Loucy (cell line): ENCODE measurements at regions not wholly inside any gene's neighbourhood (a gene's known extent, or its start where the extent isn't known, plus 50 kb on each side); places are given as distances from the start of the nearest gene placed in this dataset.

Experiments
- H2AFZ ChIP-seq: fragments of 200-600 bp; sonication (generic); 2 replicates; pipeline ENCODE4 v1.6.0; 2016; ENCODE audit warnings: antibody characterized with exemption, mild to moderate bottlenecking, low read length, moderate library complexity
- H3F3A ChIP-seq: fragments of 200-600 bp; 2 replicates; pipeline ENCODE4 v1.6.0; 2016; ENCODE audit warnings: antibody characterized with exemption, low read depth, mild to moderate bottlenecking
- H3K27me3 ChIP-seq: fragments of 200-600 bp; sonication (generic); 2 replicates; pipeline ENCODE4 v1.6.1; 2014; ENCODE audit warnings: low read length, mild to moderate bottlenecking; ENCODE audit not compliant: insufficient read depth, poor library complexity, severe bottlenecking
- H3K36me3 ChIP-seq: fragments of 200-600 bp; sonication (generic); 2 replicates; pipeline ENCODE4 v1.6.1; 2016; ENCODE audit warnings: low read length; ENCODE audit not compliant: insufficient read depth
- H3K4me1 ChIP-seq: fragments of 200-600 bp; sonication (generic); 2 replicates; pipeline ENCODE4 v1.5.1; 2014; ENCODE audit warnings: low read length, mild to moderate bottlenecking; ENCODE audit not compliant: insufficient read depth, poor library complexity, severe bottlenecking
- H3K4me2 ChIP-seq: fragments of 200-600 bp; sonication (generic); 2 replicates; pipeline ENCODE4 v1.6.0; 2014; ENCODE audit warnings: antibody characterized with exemption, low read length, low read depth, mild to moderate bottlenecking; ENCODE audit not compliant: poor library complexity, severe bottlenecking
- H3K4me3 ChIP-seq: fragments of 200-600 bp; sonication (generic); 2 replicates; pipeline ENCODE4 v1.5.1; 2014; ENCODE audit warnings: low read length, mild to moderate bottlenecking, mixed read lengths; ENCODE audit not compliant: poor library complexity, severe bottlenecking
- H3K79me2 ChIP-seq: fragments of 200-600 bp; sonication (generic); 2 replicates; pipeline ENCODE4 v1.6.1; 2014; ENCODE audit warnings: low read length; ENCODE audit not compliant: insufficient read depth
- H3K9ac ChIP-seq: fragments of 200-600 bp; sonication (generic); 2 replicates; pipeline ENCODE4 v1.6.0; 2014; ENCODE audit warnings: mild to moderate bottlenecking, low read depth, low read length, moderate library complexity; ENCODE audit not compliant: poor library complexity, severe bottlenecking
- H3K9me2 ChIP-seq: fragments of 200-600 bp; sonication (generic); replicated peaks from 2 replicates; pipeline ENCODE4 v1.6.1; 2016; ENCODE audit warnings: low read depth, low read length, mixed read lengths
- H3K9me3 ChIP-seq: fragments of 200-600 bp; sonication (generic); 2 replicates; pipeline ENCODE4 v1.6.1; 2014; ENCODE audit warnings: mild to moderate bottlenecking, antibody characterized with exemption, low read length, low read depth; ENCODE audit not compliant: insufficient read depth
- H4K20me1 ChIP-seq: fragments of 200-600 bp; sonication (generic); 2 replicates; pipeline ENCODE4 v1.6.0; 2014; ENCODE audit warnings: antibody characterized with exemption, low read length, mild to moderate bottlenecking; ENCODE audit not compliant: insufficient read depth, poor library complexity, severe bottlenecking
- EZH2phosphoT487 ChIP-seq: fragments of 200-600 bp; IDR thresholded peaks from 2 replicates; pipeline ENCODE4 v1.6.1; 2018; ENCODE audit warnings: antibody characterized with exemption, mild to moderate bottlenecking, moderate library complexity, borderline replicate concordance
- TF ChIP-seq, protein P1 (sequence below): fragments of 200-600 bp; sonication (generic); conservative IDR thresholded peaks from 2 replicates; pipeline ENCODE4 v1.5.1; 2014; ENCODE audit warnings: mild to moderate bottlenecking, antibody characterized with exemption, low read length

DNA sequence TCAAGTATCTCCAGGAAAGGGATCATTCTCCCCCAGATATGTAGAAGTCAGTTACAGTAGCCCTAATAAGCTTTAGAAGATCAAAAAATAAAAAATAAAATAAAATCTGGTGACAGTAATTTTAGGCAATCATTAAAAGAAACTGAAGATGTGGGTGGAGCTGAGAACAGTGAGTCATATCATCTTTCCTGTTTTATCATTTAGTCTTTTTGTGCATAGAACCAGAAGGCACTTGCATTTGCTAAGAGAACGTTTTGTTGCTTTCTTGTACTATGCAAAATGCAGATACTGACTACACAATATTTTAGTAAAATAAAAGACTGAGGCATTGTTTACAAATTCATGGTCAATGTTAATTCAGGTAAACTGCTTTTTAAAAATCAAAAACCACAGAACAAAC lies 497.4 kb upstream of the EPHA7 start:
- H3K9ac ChIP-seq, result no peak overlapping the region
- no peak overlapping the region for H3K4me2 ChIP-seq
- no peak overlapping the region for H2AFZ ChIP-seq

DNA sequence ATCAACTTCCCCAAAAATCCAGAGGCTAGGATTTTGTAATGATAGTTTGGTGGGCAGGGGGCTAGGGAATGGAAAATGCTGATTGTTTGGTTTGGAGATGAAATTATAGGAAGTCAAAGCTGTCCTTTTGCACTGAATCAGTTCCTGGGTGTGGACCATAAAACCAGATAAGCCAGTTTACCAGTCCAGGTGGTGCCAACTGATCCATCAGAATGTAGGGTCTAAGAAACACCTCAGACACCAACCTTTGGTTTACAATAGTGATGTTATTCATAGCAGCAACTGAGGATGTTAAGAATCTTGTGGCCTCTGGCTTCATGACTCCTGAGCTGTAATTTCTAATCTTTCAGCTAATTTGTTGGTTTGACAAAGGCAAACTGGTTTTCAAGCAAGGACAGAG lies 496.6 kb upstream of the EPHA7 start:
- no peak overlapping the region for H2AFZ ChIP-seq

More for the DNA sequence above, 497.4 kb upstream of the EPHA7 start:
- TF ChIP-seq EZH2phosphoT487, result no peak
- TF ChIP-seq, protein P1, sequence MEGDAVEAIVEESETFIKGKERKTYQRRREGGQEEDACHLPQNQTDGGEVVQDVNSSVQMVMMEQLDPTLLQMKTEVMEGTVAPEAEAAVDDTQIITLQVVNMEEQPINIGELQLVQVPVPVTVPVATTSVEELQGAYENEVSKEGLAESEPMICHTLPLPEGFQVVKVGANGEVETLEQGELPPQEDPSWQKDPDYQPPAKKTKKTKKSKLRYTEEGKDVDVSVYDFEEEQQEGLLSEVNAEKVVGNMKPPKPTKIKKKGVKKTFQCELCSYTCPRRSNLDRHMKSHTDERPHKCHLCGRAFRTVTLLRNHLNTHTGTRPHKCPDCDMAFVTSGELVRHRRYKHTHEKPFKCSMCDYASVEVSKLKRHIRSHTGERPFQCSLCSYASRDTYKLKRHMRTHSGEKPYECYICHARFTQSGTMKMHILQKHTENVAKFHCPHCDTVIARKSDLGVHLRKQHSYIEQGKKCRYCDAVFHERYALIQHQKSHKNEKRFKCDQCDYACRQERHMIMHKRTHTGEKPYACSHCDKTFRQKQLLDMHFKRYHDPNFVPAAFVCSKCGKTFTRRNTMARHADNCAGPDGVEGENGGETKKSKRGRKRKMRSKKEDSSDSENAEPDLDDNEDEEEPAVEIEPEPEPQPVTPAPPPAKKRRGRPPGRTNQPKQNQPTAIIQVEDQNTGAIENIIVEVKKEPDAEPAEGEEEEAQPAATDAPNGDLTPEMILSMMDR, result no peak
- H3K27me3 ChIP-seq, result no peaks in the 10 kb centered on the region
- no peaks in the 10 kb centered on the region for H3K9me3 ChIP-seq
- H3K79me2 ChIP-seq, result no peaks in the 10 kb centered on the region
- no peaks in the 10 kb centered on the region for H3F3A ChIP-seq
- H4K20me1 ChIP-seq, result no peaks in the 10 kb centered on the region
- H3K9me2 ChIP-seq, result no peaks in the 10 kb centered on the region
- H3K4me3 ChIP-seq, result no peak overlapping the region
- no peaks in the 10 kb centered on the region for H3K36me3 ChIP-seq
- H3K4me1 ChIP-seq, result no peaks in the 10 kb centered on the region

DNA sequence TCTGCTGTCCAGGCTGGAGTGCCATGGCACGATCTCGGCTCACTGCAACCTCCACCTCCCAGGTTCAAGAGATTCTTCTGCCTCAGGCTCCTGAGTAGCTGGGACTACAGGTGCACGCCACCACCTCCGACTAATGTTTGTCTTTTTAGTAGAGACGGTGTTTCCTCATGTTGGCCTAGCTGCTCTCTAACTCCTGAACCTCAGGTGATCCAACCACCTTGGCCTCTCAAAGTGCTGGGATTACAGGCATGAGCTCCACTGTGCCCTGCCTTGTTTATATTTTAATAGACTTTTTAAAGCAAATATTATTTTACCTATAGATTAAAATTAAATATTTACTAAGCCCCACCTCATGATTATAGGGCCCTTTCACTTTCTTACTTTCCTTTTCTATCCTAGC lies 483.2 kb upstream of the EPHA7 start:
- Histone ChIP-seq H3K4me1 (no peaks in the 10 kb centered on the region), H3K36me3 (no peaks in the 10 kb centered on the region), H3K9me2 (no peaks in the 10 kb centered on the region), H3K4me3 (no peak overlapping the region), H3K9me3 (no peaks in the 10 kb centered on the region), H3K27me3 (no peaks in the 10 kb centered on the region), H4K20me1 (no peaks in the 10 kb centered on the region), H2AFZ (no peak overlapping the region), H3K79me2 (no peaks in the 10 kb centered on the region), H3K9ac (no peak overlapping the region), H3K4me2 (no peak overlapping the region), H3F3A (no peaks in the 10 kb centered on the region)
- TF ChIP-seq, protein P1, result no peak
- no peak for TF ChIP-seq EZH2phosphoT487

More for the DNA sequence above, 496.6 kb upstream of the EPHA7 start:
- H3K4me1 ChIP-seq, result no peaks in the 10 kb centered on the region
- no peaks in the 10 kb centered on the region for H4K20me1 ChIP-seq
- no peaks in the 10 kb centered on the region for H3K27me3 ChIP-seq
- no peak for TF ChIP-seq EZH2phosphoT487
- TF ChIP-seq, protein P1, result no peak
- H3K4me3 ChIP-seq, result no peak overlapping the region
- no peaks in the 10 kb centered on the region for H3K36me3 ChIP-seq
- H3K4me2 ChIP-seq, result no peak overlapping the region
- H3K79me2 ChIP-seq, result no peaks in the 10 kb centered on the region
- no peaks in the 10 kb centered on the region for H3K9me2 ChIP-seq
- no peaks in the 10 kb centered on the region for H3K9me3 ChIP-seq
- no peaks in the 10 kb centered on the region for H3F3A ChIP-seq
- H3K9ac ChIP-seq, result no peak overlapping the region
